Esophagus muscularis mucosa (tissue), 4 donors: ENCODE measurements at regions not wholly inside any gene's neighbourhood (a gene's known extent, or its start where the extent isn't known, plus 50 kb on each side); places are given as distances from the start of the nearest gene placed in this dataset.

Source experiments
- DNase-seq: peaks from one replicate; pipeline ENCODE4 v3.0.0-alpha.2; 2017; ENCODE audit errors: extremely low spot score
- H3K27ac ChIP-seq, 4 donors: fragments of 200-600 bp; sonication (generic); replicated peaks in 1 of 4; 1 replicate in 3 of 4; 2 replicates in 1 of 4; pipeline ENCODE4 v1.5.1; 2016 to 2019; ENCODE audit warnings: mild to moderate bottlenecking in 1 of 4
- H3K27me3 ChIP-seq, 4 donors: fragments of 200-600 bp; sonication (generic); one replicate each; pipeline versions ENCODE4 v1.5.1 to v1.6.0; 2016 to 2019
- H3K36me3 ChIP-seq, 4 donors: fragments of 200-600 bp; sonication (generic); one replicate each; pipeline ENCODE4 v1.5.1; 2016 to 2019
- H3K4me1 ChIP-seq, 4 donors: fragments of 200-600 bp; sonication (generic); one replicate each; pipeline ENCODE4 v1.5.1; 2016 to 2019
- H3K4me3 ChIP-seq, 4 donors: fragments of 200-600 bp; sonication (generic); 1 replicate in 2 of 4; 2 replicates in 2 of 4; pipeline ENCODE4 v1.5.1; 2016 to 2019; ENCODE audit warnings: mild to moderate bottlenecking in 4 of 4, moderate library complexity in 1 of 4
- H3K9me3 ChIP-seq, 4 donors: fragments of 200-600 bp; sonication (generic); 1 replicate in 3 of 4; 2 replicates in 1 of 4; pipeline ENCODE4 v1.5.1; 2016 to 2019
- EP300 ChIP-seq: sonication (generic); formaldehyde crosslinking; IDR thresholded peaks from one replicate; pipeline ENCODE4 v1.6.1; 2017; ENCODE audit warnings: antibody characterized with exemption
- POLR2A ChIP-seq: fragments of 450-650 bp; IDR thresholded peaks from one replicate; pipeline ENCODE4 v1.6.1; 2017; ENCODE audit warnings: antibody characterized with exemption, moderate library complexity, mild to moderate bottlenecking, low read depth
- POLR2AphosphoS5 ChIP-seq, 2 donors: sonication (generic); formaldehyde crosslinking; IDR thresholded peaks; one replicate each; pipeline ENCODE4 v1.6.1; 2017; ENCODE audit warnings: antibody characterized with exemption in 2 of 2
- whole genome bisulfite sequencing: methylation state at CpG from one replicate; pipeline ENCODE4 v1.1.5; 2018; 5-methylcytosine and 5-hydroxymethylcytosine counted together
- intact Hi-C: fragments of 100-400 bp; cut with DNase I; formaldehyde crosslinking; loops from one replicate; pipeline ENCODE4 v1.15.1; 2023
- TF ChIP-seq, protein P1 (sequence below), 3 experiments: fragments of 200-600 bp in 2 of 3; fragments of 450-650 bp in 1 of 3; sonication (generic) in 2 of 3; IDR thresholded peaks; one replicate each; pipeline ENCODE4 v1.5.1; 2017 to 2019; ENCODE audit warnings: antibody characterized with exemption in 3 of 3, mild to moderate bottlenecking in 2 of 3, moderate library complexity in 1 of 3

- intact Hi-C loops: loop anchor here (10.0 kb wide), 1 partner anchor 188 kb away; no protein-coding TSS in a partner anchor
- no peaks in the 10 kb centered on the region for H3K9me3 ChIP-seq
- H3K4me1 ChIP-seq: no peaks in the 10 kb centered on the region
- H3K27ac ChIP-seq: no peak overlapping the region
- no peak for TF ChIP-seq EP300
- TF ChIP-seq, protein P1, sequence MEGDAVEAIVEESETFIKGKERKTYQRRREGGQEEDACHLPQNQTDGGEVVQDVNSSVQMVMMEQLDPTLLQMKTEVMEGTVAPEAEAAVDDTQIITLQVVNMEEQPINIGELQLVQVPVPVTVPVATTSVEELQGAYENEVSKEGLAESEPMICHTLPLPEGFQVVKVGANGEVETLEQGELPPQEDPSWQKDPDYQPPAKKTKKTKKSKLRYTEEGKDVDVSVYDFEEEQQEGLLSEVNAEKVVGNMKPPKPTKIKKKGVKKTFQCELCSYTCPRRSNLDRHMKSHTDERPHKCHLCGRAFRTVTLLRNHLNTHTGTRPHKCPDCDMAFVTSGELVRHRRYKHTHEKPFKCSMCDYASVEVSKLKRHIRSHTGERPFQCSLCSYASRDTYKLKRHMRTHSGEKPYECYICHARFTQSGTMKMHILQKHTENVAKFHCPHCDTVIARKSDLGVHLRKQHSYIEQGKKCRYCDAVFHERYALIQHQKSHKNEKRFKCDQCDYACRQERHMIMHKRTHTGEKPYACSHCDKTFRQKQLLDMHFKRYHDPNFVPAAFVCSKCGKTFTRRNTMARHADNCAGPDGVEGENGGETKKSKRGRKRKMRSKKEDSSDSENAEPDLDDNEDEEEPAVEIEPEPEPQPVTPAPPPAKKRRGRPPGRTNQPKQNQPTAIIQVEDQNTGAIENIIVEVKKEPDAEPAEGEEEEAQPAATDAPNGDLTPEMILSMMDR (IDR thresholded peaks at IDR 0.05): no peak
- no peak for TF ChIP-seq POLR2AphosphoS5 (IDR thresholded peaks at IDR 0.05)
- no peak for TF ChIP-seq POLR2A
- H3K4me3 ChIP-seq: no peak overlapping the region
- no peak for DNase-seq
- no peaks in the 10 kb centered on the region for H3K36me3 ChIP-seq
- WGBS: 73% methylated on average over 4 of the region's 4 CpGs
- no peaks in the 10 kb centered on the region for H3K27me3 ChIP-seq
Observed at GRCh38 chr11:28976801-28977145, 868.6 kb downstream of the METTL15 start.

DNA sequence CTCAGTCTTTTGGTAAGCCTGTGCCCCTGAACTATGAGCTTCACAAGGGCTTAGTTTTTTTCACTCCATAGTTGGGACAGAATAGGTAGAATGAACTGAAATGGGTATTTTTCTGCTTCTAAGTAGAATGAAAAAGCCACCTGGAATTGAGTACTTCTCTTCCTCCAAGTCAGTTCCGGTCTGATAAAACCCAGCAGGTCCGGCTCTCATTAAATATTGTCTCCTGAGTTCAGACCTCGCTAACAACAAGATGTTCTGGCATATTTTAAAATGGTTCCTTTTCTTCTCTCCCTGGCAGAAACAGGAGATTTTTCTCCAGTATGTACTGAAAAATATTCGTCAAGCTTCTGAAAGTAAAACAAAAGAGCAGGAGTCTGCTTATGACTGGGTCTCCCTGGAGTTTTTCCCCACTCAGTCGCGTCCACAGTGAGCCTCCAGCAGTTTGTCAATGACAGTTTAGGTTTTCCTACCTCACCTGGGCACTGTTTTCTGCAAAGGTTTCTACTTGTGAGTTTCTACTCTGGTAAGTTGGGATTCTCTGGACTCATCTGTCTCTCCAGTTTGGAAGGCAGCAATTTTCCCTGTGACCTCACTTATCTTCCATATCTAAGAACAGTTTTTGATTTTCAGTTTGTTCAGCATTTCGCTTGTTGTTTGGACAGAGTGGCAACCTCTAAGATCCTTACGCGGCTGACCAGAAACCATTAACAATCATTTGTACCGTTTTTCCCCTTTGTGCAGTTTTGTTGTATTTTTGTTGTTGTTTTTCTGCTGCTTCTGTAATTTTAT, 868.0 kb downstream of the METTL15 start:
- Histone ChIP-seq H3K27me3 (no peaks in the 10 kb centered on the region), H3K4me3 (no peak overlapping the region), H3K27ac (no peak overlapping the region), H3K4me1 (no peaks in the 10 kb centered on the region), H3K9me3 (no peaks in the 10 kb centered on the region), H3K36me3 (no peaks in the 10 kb centered on the region)
- no peak for DNase-seq
- WGBS: 73% methylated on average over 10 of the region's 10 CpGs
- no peak for TF ChIP-seq POLR2A
- no peak for TF ChIP-seq EP300
- TF ChIP-seq POLR2AphosphoS5 (IDR thresholded peaks at IDR 0.05): no peak
- TF ChIP-seq, protein P1 (IDR thresholded peaks at IDR 0.05): no peak
- intact Hi-C loops: loop anchor here (10.0 kb wide), 1 partner anchor 189 kb away; no protein-coding TSS in a partner anchor

DNA sequence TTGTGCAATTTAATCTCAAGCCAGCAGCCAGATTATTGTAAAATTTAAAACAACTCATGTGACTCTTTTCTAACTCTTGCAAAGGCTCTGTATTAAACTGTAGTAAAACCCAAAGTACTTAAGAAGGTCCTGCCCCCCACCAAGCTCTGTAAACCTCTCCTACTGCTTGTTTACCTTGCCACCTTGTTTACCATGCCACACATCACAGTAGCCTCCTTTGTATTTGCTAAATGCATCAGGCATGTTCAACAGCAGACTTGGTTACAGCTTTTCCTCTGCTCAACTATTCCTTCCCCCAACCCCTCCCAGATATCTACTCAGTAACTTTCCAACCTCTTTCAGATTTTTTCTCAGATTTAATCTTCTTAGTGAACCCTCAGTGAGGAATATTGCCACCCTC, 861.6 kb downstream of the METTL15 start:
- no peaks in the 10 kb centered on the region for H3K9me3 ChIP-seq
- no peak overlapping the region for H3K4me3 ChIP-seq
- H3K36me3 ChIP-seq: no peaks in the 10 kb centered on the region
- TF ChIP-seq POLR2AphosphoS5 (IDR thresholded peaks at IDR 0.05) (no peak), POLR2A (no peak), EP300 (no peak)
- TF ChIP-seq, protein P1 (IDR thresholded peaks at IDR 0.05): no peak
- H3K4me1 ChIP-seq: no peaks in the 10 kb centered on the region
- DNase-seq: no peak
- H3K27me3 ChIP-seq: no peaks in the 10 kb centered on the region
- intact Hi-C loops: loop anchor here (10.0 kb wide), 1 partner anchor 195 kb away; no protein-coding TSS in a partner anchor
- no peak overlapping the region for H3K27ac ChIP-seq

DNA sequence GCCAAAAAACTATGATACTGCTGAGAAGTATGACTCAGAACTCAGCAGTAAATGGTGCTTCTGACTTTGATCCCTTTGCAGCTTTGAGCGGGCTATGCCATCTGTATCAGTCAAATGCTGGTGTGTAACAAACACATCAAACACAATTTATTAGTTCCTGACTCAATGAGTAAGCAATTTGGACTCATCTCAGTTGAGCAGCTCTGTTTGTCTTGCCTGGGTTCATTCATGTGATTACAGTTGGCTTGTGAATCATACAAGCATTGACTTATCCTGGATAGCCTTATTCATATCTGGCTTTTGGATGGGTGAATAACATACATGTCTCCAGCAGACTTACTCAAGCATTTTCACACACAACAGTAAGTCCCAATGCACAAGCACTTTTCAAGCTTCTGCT, 858.8 kb downstream of the METTL15 start:
- 90% methylated on average over 1 of the region's 1 CpG for WGBS
- intact Hi-C loops: no loop called here
- Histone ChIP-seq H3K4me3 (no peak overlapping the region), H3K27me3 (no peaks in the 10 kb centered on the region), H3K4me1 (no peaks in the 10 kb centered on the region), H3K9me3 (no peaks in the 10 kb centered on the region), H3K27ac (no peak overlapping the region), H3K36me3 (no peaks in the 10 kb centered on the region)
- TF ChIP-seq EP300 (no peak), POLR2A (no peak), POLR2AphosphoS5 (IDR thresholded peaks at IDR 0.05) (no peak)
- TF ChIP-seq, protein P1 (IDR thresholded peaks at IDR 0.05): no peak
- DNase-seq: no peak

- 85% methylated on average over 1 of the region's 1 CpG for WGBS
- H3K4me1 ChIP-seq: no peaks in the 10 kb centered on the region
- no peaks in the 10 kb centered on the region for H3K36me3 ChIP-seq
- no peaks in the 10 kb centered on the region for H3K9me3 ChIP-seq
- DNase-seq: no peak
- TF ChIP-seq POLR2AphosphoS5 (IDR thresholded peaks at IDR 0.05): no peak
- TF ChIP-seq, protein P1 (IDR thresholded peaks at IDR 0.05): no peak
- TF ChIP-seq EP300: no peak
- no peak for TF ChIP-seq POLR2A
- intact Hi-C loops: no loop called here
- H3K27ac ChIP-seq: no peak overlapping the region
- H3K27me3 ChIP-seq: no peaks in the 10 kb centered on the region
- no peak overlapping the region for H3K4me3 ChIP-seq
Observed at GRCh38 chr11:28965819-28966218, 857.6 kb downstream of the METTL15 start.
